Endodermal cell (in vitro differentiated cells): ENCODE measurements at regions not wholly inside any gene's neighbourhood (a gene's known extent, or its start where the extent isn't known, plus 50 kb on each side); places are given as distances from the start of the nearest gene placed in this dataset.

Experiments used
- DNase-seq: peaks from one replicate; pipeline ENCODE4 v3.0.0-alpha.2; 2017
- H3K27ac ChIP-seq: 2 replicates; pipeline ENCODE4 v1.5.1; 2013; ENCODE audit warnings: mild to moderate bottlenecking, low read depth, low read length, moderate library complexity
- H3K27me3 ChIP-seq: 2 replicates; pipeline ENCODE4 v1.6.1; 2013; ENCODE audit warnings: mild to moderate bottlenecking, low read length, moderate library complexity; ENCODE audit not compliant: insufficient read depth, control insufficient read depth, poor library complexity, severe bottlenecking
- H3K36me3 ChIP-seq: 2 replicates; pipeline ENCODE4 v1.7.0; 2013; ENCODE audit warnings: mild to moderate bottlenecking, low read length, moderate library complexity; ENCODE audit not compliant: control insufficient read depth, insufficient read depth
- H3K4me1 ChIP-seq: one replicate; pipeline ENCODE4 v1.7.0; 2013; ENCODE audit warnings: low read length; ENCODE audit not compliant: control insufficient read depth, insufficient read depth
- H3K4me3 ChIP-seq: 2 replicates; pipeline ENCODE4 v1.5.1; 2013; ENCODE audit warnings: mild to moderate bottlenecking, low read length, moderate library complexity
- H3K9ac ChIP-seq: 2 replicates; pipeline ENCODE4 v1.6.1; 2013; ENCODE audit warnings: mild to moderate bottlenecking, low read length, moderate library complexity; ENCODE audit not compliant: poor library complexity, severe bottlenecking; ENCODE audit errors: extremely low read depth
- H3K9me3 ChIP-seq: 2 replicates; pipeline ENCODE4 v1.6.1; 2013; ENCODE audit warnings: mild to moderate bottlenecking, low read length, moderate library complexity; ENCODE audit not compliant: control insufficient read depth
- H3K27ac Mint-ChIP-seq: 2 replicates; pipeline ENCODE4 v1.8.0; 2020; ENCODE audit warnings: mixed read lengths
- H3K27me3 Mint-ChIP-seq: 2 replicates; pipeline ENCODE4 v1.8.0; 2021; ENCODE audit warnings: mild to moderate bottlenecking, mixed read lengths; ENCODE audit not compliant: insufficient read depth
- H3K36me3 Mint-ChIP-seq: 2 replicates; pipeline ENCODE4 v1.8.0; 2020; ENCODE audit warnings: low read depth, mixed read lengths
- H3K4me1 Mint-ChIP-seq: 2 replicates; pipeline ENCODE4 v1.8.0; 2020; ENCODE audit warnings: mixed read lengths
- H3K4me3 Mint-ChIP-seq: 2 replicates; pipeline ENCODE4 v1.8.0; 2020; ENCODE audit warnings: mild to moderate bottlenecking, moderate library complexity, mixed read lengths
- H3K9me3 Mint-ChIP-seq: 2 replicates; pipeline ENCODE4 v1.8.0; 2020; ENCODE audit warnings: mild to moderate bottlenecking, mixed read lengths
- CTCF ChIP-seq: fragments of 200-600 bp; sonication (generic); conservative IDR thresholded peaks from 2 replicates; pipeline ENCODE4 v1.5.0; 2021; ENCODE audit warnings: antibody characterized with exemption, mild to moderate bottlenecking
- WGBS, 2 experiments: methylation state at CpG; one replicate each; pipeline versions ENCODE4 v1.1.5 to v1.1.7; 2013; ENCODE audit warnings: missing lambda C conversion rate in 2 of 2, mixed read lengths in 1 of 2; ENCODE audit not compliant: insufficient coverage in 1 of 2, insufficient read length in 1 of 2; 5-methylcytosine and 5-hydroxymethylcytosine counted together

DNA sequence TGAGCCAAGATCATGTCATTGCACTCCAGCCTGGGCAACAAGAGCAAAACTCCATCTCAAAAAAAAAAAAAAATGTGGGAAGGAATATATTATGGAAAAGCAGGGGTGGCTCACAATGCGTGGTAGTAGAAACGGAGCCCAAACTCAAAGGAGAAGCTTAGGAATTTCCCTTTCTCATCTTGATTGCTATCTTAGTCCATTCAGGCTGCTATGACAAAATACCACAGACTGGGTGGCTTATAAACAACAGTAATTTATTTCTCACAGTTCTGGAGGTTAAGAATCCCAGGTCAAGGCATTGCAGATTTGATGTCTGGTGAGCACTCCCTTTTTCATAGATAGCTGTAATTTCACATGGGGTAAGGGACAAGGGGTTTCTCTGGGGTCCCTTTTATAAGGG, 153.8 kb upstream of the KRR1 start:
- peaks cover 2% of the 10 kb centered on the region for H3K9me3 Mint-ChIP-seq
- H3K27ac Mint-ChIP-seq, result no peak overlapping the region
- H3K27me3 Mint-ChIP-seq, result no peaks in the 10 kb centered on the region
- H3K4me1 ChIP-seq, result peaks cover 8% of the 10 kb centered on the region
- TF ChIP-seq CTCF, result no peak
- H3K4me3 Mint-ChIP-seq, result no peak overlapping the region
- no peaks in the 10 kb centered on the region for H3K27me3 ChIP-seq
- 85 to 95% methylated on average over 2 of the region's 2 CpGs for WGBS, 2 experiments
- DNase-seq, result no peak
- peaks cover 16% of the 10 kb centered on the region for H3K4me1 Mint-ChIP-seq
- no peak overlapping the region for H3K27ac ChIP-seq
- H3K4me3 ChIP-seq, result no peak overlapping the region
- H3K36me3 Mint-ChIP-seq, result no peaks in the 10 kb centered on the region
- no peaks in the 10 kb centered on the region for H3K36me3 ChIP-seq
- peaks cover 1% of the 10 kb centered on the region for H3K9me3 ChIP-seq
- H3K9ac ChIP-seq, result no peak overlapping the region

- Mint-ChIP-seq H3K9me3 (no peaks in the 10 kb centered on the region), H3K36me3 (no peaks in the 10 kb centered on the region)
- WGBS, 2 experiments, result 80 to 81% methylated on average over 1 to 2 of the region's 2 CpGs
These were observed 151.2 kb upstream of the KRR1 start for GRCh38 chr12:75662511-75663159.

GRCh38 chr12:75661908-75662307, 150.5 kb upstream of the KRR1 start:
- no peak overlapping the region for H3K9ac ChIP-seq
- Mint-ChIP-seq H3K9me3 (no peaks in the 10 kb centered on the region), H3K4me3 (no peak overlapping the region), H3K4me1 (peaks cover 8% of the 10 kb centered on the region), H3K36me3 (no peaks in the 10 kb centered on the region), H3K27ac (no peak overlapping the region), H3K27me3 (no peaks in the 10 kb centered on the region)
- no peak for DNase-seq
- no peaks in the 10 kb centered on the region for H3K27me3 ChIP-seq
- no peak overlapping the region for H3K4me3 ChIP-seq
- H3K36me3 ChIP-seq, result no peaks in the 10 kb centered on the region
- no peaks in the 10 kb centered on the region for H3K9me3 ChIP-seq
- WGBS, 2 experiments, result 91% methylated on average over 1 of the region's 1 CpG; no CpG with 5 or more reads in 1 of the 2 experiments
- H3K27ac ChIP-seq, result no peak overlapping the region
- TF ChIP-seq CTCF, result no peak
- peaks cover 7% of the 10 kb centered on the region for H3K4me1 ChIP-seq

More at GRCh38 chr12:75662511-75663159, 151.2 kb upstream of the KRR1 start:
- Histone ChIP-seq H3K4me3 (no peak overlapping the region), H3K27ac (no peak overlapping the region), H3K9me3 (no peaks in the 10 kb centered on the region), H3K36me3 (no peaks in the 10 kb centered on the region), H3K9ac (no peak overlapping the region), H3K4me1 (peaks cover 8% of the 10 kb centered on the region), H3K27me3 (no peaks in the 10 kb centered on the region)
- no peak for DNase-seq
- H3K4me3 Mint-ChIP-seq, result no peak overlapping the region
- no peak for TF ChIP-seq CTCF
- no peaks in the 10 kb centered on the region for H3K27me3 Mint-ChIP-seq
- no peak overlapping the region for H3K27ac Mint-ChIP-seq
- peaks cover 16% of the 10 kb centered on the region for H3K4me1 Mint-ChIP-seq
